ENCODE measurements at regions not wholly inside any gene's neighbourhood (a gene's known extent, or its start where the extent isn't known, plus 50 kb on each side); places are given as distances from the start of the nearest gene placed in this dataset.

DNA sequence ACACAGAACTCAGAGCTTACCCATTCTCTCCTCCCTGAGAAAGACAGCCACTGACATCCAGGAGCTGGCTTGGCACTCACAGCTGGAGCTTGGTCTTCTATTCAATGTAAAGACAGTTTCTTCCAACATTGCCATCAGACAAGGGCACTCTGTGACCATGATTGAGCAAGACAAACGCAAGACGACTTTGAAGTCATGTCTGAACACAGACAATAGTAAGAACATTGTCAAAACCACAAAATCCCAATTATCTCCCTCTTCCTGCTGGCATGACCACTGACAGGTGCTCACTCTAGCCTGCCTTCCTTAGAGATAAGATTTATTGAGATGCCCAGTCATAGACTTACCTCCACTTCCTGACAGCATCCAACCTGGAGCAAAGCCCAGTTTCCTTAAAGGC is 328.0 kb downstream of the MSX2 start:
- DNase-seq = no peak

DNA sequence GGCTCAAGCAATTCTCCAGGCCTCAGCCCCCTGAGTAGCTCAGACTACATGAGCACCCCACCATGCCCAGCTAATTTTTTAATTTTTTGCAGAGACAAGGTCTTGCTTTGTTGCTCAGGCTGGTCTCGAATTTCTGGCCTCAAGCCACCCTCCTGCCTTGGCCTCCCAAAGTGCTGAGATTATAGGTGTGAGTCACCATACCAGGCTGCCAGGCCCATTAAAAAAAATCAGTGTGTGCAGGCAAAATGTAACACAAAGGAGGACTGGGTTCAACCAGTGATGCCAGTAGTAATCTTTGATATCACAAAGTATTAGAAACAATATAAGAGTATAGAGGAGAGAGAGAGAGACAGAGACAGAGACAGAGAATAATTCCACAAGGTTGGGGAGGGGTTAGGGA is 322.7 kb downstream of the MSX2 start:
- DNase-seq = no peak

DNA sequence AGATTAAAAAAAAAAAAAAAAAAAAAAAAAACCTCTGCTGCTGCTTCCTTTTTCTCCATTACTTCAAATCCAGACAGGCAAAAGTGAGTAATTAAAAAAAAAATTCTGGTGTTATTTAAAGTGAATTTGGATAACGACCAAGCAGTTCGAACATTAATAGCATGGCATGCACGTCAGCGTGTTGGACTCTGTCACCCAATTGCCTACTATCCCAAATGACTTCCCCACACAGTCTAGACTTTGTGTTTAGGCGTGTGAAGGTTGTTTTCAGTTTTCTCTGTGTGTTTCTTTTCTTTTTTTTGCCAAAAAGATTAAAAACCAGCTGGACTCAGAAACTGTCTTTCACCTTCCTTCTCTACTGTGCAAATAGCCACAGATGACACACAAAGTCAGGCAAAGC is 321.4 kb downstream of the MSX2 start:
- DNase-seq = peak in 1 of 58 donors; percentile 17

DNA sequence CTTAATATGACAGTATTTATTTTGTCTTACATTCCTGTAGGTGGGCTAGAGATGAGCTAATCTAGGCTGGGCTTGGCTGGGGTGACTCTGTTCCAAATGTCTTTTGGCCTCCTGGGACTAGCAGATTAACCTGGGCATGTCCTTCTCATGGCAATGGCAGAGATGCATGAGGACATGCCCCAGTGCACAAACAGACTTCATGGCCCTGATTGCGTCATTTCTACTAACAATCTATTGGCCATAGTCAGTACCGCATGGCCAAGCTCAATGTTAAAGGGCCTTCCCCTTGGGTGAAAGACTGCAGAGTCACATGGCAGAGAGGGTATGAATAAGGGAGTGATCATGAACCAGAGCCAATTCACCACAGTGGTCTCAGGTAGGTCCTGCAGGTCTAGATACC is 313.4 kb downstream of the MSX2 start:
- DNase-seq = no peak

DNA sequence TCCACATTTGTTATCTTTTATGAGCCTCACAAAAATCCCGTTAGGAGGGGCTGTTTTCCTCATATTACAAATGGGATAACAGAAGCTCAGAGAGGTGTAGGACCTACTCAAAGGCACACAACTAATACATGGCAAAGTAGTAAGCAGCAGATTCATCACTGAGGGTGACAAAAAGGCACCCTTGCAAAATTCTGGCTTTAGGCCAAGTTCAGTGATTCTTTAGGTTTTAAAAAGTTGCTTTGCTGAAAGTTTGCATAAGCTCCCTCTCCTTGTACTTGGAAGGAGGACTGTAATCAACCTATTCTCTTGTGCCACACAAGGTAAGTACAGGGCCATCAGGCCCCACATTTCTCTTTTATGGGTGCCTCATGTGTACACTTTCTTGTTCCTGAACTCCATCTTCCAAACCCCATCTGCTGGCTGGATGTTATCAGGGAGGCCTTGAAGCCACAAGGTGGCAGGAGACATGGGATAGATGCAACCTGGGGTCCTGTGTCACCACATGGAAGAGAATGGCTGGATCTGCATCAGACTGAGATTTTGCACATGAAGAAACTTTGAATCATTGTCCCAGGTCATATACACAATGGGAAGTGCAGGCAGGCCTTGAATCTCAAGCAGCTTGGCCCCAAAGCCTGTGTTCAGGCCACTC is 311.6 kb downstream of the MSX2 start:
- no peak for DNase-seq

DNA sequence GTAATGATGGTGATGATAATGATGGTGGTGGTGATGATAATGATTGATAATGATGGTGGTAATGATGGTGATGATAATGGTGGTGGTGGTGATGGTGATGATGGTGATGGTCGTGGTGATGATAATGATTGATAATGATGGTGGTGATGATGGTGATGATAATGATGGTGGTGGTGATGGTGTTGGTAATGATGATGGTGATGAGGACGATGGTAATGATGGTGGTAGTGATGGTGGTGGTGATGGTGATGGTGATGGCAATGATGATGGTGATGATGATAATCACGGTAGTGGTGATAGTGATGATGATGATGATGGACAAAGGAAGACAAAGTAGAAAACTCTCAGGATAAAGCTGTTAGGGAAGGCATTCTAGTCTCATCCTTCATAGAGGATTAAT is 310.5 kb downstream of the MSX2 start:
- no peak for DNase-seq

DNA sequence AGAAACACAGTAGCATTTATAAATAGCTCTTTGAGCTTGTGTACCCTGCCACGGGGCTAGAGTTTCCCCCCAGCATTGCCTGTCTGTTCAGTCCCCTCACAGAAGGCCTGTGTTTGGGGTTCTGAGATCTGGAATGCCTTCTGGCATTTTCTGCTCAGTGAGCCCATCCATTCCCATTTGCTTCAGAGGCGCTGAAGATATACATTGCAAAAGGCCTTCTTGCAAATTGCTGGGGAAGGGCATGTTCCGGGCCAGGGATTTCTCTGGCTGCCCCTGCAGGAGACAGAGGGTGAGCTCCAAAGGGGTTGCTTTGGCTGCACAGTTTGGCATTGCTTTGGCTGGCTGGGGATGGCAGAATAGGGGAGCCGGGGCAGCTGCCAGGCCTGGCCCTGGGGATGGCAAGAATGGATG is 308.4 kb downstream of the MSX2 start:
- peak in 37 of 58 donors; percentile 2 to 73 (median 38) for DNase-seq

DNA sequence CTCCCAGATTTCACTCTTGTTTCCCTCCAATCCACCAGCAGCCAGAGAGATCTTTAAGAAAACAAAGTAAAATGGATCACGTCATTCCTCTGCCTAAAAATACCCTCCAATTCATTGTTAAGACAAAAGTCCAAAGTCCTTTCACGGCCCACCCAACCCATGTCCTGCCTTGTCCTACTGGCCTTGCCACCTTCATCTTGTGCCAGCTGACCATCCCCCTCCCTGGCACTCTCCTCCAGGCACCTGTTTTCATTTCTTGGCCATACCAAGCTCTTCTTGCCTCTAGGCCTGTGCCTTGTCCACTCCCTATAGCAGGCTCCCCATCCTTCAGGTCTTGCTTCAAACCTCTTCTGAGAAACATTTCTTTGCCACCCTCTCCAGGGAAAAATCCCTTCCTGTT is 307.6 kb downstream of the MSX2 start:
- DNase-seq = no peak

DNA sequence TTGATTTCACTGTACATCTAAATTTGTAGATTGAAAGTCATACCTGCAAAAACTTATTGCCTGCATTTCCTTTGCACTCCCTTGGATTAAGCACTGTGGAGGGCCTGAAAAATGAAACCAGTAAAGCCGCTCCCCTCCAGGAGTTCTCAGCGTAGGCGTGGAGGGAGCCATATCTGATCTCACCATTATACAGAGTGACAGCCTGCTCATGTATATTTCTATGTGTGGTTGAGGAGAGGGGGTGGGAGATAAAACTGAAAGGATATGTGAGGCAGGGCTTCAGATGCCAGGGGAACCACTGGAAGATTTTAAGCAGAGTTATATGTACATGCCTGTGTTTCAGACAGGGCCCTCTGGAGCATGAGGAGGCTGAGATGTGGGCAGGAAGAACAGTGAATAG is 303.0 kb downstream of the MSX2 start:
- DNase-seq = no peak

DNA sequence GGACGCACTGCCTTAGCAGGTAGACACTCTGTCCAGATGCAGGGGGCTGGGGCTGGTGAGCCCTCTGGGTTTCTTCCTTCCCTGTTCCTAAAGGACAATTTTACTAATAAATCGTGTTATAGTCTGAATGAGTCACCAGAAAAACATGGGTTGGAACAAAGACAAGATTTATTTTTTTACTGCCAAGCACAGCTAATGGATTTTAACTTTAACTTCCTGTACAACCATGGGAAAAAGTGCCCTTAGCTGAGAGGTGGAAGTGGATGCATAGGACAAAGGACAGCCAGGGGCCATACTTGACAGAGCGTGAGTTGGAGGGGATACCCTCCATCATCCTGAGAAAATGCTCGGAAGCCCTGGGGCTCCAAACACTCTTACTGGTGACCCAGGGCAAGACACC is 300.7 kb downstream of the MSX2 start:
- DNase-seq = no peak

DNA sequence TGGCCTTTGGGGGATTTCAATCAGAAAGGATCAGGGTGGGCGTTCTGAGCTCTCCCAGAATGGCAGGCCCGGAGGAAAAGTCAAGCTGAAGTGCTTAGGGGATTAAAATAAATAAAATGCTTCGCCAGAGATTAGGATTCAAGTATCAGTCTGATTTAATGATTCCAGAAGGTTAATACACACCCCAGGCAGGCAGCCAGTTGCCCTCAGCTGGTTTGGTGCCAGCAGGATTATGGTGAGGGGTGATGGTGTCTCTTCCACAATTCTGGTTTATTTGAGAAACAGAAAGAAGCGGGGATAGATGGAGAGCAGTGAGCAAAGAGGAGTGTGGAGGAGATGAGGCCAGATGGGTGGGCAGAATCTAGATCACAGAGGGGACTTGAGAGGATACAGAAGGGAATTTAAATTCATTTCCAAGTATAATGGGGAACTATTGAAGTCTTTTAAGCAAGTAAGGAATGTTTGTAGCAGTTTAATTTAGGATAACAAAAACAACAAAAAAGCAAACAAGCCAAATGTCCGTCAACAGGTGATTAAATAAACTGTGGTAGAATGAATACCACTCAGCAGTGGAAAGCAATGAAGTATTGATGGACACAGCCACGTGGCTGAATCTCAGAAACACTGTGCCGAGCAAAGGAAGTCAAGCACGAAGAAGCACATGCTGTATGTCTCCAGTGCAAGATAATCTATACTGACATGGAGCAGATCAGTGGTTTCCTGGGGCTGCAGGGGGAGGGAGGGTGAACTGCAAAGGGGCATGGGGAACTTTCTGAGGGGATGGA is 297.7 kb downstream of the MSX2 start:
- DNase-seq = no peak

DNA sequence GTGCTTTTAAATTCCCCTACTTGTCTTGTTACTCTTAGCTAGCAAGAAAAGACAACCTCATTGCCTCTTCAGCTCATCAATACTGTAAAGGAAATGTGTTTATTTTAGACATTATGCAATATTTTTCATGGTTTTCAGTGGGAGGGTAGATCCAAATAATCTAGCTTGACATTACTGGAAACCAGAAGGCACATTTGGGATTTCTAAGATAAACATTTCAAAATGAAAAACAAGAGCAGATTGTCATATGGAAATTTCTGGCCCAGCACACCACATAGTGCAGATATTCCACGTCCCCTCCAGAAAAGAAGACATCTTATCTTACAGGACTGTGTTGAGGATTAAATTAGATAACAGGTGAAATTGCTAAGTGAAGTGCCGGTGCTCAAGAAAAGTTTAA is 296.9 kb downstream of the MSX2 start:
- DNase-seq = no peak

DNA sequence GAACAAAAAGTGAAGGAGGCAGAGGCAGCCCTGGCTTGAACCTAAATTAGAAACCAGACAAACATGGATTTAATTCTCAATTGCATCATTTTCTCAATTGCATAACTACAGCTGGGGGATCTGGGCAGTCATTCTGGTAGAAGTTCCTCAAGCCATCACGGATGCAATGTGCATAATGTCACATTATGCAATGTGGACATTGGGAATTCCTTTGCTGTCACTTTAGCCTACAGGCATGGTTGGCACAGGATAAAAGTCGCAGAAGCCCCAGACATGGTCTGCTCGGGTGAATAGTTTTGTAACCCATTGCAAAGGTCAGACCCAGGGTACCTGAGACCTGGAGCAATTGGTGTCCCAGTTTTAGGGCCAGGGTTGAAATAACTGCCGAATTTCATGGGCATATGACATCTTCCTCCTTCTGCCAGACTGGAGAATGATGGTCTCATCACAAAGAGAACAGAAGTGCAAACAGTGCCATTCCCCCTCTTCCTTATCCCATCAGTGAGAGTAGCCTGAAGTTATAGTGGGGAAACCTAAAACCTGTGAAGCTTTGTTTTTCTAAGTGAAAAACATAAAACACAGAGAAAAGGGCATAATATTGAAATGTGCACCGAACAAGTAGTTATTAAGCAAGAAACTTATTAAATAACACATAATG is 290.8 kb downstream of the MSX2 start:
- no peak for DNase-seq

DNA sequence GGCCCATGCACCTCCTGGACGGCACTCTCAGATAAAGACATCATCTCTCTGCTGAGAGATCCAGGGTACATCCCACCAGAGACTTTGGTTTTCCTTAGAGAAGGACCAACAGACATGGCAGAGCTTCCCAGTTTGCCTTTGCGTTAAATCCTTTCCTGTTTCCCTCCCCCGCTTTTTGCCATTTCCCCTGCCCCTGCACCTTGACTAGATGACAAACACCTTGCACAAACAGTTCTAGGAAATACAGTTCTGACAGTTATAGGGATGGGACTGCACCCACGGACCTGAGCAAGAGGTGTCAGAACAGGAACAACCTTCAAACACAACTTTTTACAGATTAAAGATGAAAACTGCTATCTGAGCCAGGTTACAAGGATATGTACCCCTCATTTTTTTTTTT is 288.9 kb downstream of the MSX2 start:
- DNase-seq = no peak

DNA sequence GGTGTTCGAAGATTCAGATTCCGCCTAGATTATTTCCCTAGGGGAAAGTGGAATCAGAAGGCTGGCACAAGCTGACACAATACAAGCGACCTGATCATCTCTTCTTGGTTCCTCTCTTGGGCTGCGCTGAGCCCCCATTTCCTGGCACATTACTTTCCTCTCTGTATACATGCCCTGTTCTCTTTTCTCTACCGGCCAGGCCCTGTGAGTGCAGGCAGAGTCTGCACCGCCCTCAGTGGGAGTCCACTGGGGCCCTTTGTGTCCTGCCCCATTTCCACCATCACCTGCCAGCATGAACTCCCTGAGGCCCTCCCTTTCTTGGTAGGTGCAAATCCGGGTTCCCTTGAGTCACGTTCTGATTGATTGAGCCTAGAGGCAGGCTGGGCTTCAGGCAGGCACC is 287.9 kb downstream of the MSX2 start:
- no peak for DNase-seq

DNA sequence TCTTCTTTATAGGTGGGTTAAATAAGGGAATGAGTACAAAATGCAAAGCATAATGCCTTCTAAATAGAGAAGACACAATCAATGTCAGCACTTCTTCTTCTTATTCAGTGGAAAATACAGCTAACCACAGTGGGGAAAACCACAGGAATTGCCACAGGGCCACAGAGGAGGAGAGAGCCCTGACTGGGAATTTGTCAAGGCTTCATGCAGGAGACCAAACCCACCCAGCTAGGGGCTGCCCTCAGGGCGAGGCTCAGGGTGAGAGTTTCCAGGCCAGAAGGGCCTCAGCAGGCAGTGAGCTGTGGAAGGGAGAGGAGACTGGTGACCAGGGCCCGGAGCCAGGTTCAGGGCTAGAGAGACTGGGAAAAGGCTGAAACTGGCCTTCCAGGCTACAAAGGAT is 279.1 kb downstream of the MSX2 start:
- no peak for DNase-seq

DNA sequence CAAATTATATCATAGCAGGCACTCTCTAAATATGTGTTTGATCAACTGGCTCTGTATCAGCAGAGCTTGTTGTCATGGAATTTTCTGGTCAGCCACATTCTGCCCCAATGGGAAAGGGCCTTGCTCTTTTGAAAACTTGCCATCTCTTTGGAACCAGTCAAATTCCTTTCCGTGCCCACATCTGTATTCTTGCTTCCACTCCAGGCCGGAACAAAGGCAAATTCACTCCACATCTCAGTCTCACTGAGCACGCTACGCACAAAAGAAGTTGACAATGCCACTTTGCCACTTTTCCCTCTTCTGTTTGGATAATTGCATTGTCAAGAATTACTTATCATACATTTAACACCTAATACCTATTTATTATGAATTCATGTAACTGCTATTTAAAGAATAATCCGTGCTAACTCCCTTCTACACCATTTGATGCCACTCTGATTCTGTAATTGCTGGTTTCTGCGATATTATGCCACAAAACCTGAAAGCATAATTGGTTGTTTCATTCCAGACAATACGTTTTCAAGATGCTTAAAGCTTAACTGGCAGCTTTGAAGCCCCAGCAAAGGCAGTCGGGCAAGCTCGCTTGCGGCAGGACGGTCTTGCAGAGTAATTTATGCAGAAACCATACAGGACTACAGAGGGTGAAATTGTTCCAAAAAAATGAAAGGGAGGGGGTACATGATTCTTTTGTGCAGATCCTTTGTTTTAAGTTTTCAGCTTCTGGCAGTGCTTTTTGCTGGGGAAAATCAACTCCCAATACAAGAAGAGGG is 277.7 kb downstream of the MSX2 start:
- no peak for DNase-seq

DNA sequence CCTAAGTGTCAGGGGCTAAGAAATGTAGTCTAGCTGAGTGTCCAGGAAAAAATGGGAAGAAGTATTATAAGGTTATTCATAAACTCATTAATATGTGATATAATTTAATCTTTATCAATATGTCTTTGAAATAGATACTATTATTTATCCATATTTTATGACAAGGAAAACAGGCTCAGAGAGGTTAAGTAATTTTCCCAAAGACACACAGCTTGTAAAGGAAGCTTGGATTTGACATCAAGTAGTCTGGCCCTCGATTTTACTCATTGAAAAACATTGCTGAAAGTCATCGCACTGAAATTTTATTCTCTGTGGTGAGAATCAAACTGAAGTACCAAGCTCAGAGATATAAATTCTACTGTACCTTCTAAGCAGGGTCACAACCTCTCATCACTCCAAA is 276.9 kb downstream of the MSX2 start:
- DNase-seq = no peak

DNA sequence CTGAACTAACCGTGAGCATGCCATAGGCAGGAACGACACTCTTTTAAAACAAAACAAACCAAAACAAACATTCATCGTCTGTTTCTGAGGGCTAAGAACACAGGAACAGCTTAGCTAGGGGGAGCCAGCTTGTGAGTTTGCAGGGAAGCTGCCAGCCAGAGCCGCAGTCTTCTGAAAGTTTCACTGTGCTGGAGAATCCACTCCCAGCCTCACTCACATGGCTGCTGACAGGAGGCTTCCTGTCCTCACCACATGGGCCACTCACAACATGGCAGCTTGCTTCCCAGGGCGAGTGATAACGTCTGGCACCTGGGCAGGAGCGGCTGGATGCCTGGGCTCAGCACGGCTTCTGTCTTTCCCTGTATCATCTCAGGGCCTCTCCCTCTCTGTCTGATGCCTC is 275.2 kb downstream of the MSX2 start:
- DNase-seq = peak in 3 of 58 donors; percentile 6 to 13 (median 9)

DNA sequence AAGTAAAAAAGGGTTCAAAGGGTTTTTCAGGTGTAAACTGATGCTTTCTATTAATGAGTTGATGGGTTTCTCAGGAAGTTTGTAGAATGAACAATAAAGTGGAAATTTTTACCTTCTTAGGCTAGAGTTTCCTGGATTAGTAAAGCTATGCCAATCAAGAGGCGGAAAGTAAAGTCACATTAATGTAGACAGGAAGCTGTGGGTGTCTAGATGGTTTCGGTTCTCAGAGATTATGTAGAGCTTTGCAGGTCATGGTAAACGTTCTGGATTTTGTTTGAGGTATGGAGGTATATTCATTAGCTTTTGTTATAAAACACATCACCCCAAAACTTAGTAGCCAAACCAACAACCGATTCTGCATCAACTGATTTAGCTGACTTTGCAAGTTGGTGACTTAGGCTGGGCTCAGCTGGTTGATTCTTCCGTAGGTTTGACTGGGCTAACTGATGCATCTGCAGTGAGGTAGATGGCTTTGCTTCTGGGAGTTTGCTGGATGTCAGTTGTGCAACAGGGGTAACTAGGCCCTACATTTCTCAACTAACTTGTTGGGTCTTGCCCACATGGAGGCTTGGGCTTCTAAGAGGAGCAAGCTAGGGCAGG is 273.8 kb downstream of the MSX2 start:
- no peak for DNase-seq

DNA sequence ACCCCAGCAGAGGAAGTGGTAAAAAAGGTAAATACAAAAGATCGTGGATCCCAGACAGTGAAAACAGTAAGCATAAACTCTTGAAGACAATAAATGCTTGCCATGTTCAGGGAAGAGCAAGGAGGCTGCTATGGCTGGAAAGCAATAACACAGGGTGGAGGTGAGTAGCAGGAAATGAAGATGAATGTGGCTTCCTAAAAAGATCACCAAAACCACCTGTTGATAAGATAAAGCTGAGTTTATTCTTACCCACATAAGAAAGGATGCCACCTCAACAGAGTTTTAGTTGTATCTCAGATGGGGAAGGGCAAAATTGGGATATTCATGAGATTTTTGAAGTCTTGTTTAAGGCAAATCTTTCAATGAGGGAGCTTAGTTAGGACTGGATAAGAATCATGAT is 273.3 kb downstream of the MSX2 start:
- no peak for DNase-seq

DNA sequence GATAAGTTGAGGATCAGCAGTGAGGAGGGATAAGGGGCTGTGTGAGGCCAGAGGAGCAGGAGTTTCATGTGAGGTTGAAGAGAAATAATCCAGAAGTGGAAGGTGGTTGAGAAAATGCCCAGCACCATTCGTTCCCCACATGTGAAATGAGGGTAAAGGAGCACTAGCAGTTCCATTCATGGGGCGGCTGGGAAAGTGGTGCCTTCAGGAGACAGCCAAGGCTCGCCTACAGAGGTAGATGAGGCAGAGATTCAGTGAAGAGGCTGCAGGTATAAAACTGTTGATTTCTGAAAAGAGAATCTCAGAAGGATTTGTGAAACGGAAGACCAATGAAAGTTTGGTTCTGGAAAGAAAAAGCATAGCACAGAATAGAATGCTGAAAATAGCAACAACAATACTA is 272.6 kb downstream of the MSX2 start:
- DNase-seq = no peak
